T-helper 2 cell treated with Interferon-gamma antibody and Interleukin-4, amounts not matched to agents 5 μg/mL and 100 μg/mL, for 36 hours (primary cell): ENCODE measurements at regions not wholly inside any gene's neighbourhood (a gene's known extent, or its start where the extent isn't known, plus 50 kb on each side); places are given as distances from the start of the nearest gene placed in this dataset.

Experiments
- DNase-seq: peaks from one replicate; pipeline ENCODE4 v3.0.0; 2021; ENCODE audit warnings: low spot score
- H3K27ac Mint-ChIP-seq: one replicate; pipeline ENCODE4 v1.8.0; 2021; ENCODE audit warnings: mild to moderate bottlenecking, mixed read lengths
- H3K27me3 Mint-ChIP-seq: one replicate; pipeline ENCODE4 v1.8.0; 2021; ENCODE audit warnings: low read depth, mixed read lengths
- H3K36me3 Mint-ChIP-seq: one replicate; pipeline ENCODE4 v1.8.0; 2021; ENCODE audit warnings: low read depth, mixed read lengths
- H3K4me1 Mint-ChIP-seq: one replicate; pipeline ENCODE4 v1.8.0; 2021; ENCODE audit warnings: low read depth, mixed read lengths
- H3K4me3 Mint-ChIP-seq: one replicate; pipeline ENCODE4 v1.8.0; 2022; ENCODE audit warnings: mild to moderate bottlenecking, moderate library complexity, mixed read lengths
- H3K9me3 Mint-ChIP-seq: one replicate; pipeline ENCODE4 v1.8.0; 2021; ENCODE audit warnings: mixed read lengths

DNA sequence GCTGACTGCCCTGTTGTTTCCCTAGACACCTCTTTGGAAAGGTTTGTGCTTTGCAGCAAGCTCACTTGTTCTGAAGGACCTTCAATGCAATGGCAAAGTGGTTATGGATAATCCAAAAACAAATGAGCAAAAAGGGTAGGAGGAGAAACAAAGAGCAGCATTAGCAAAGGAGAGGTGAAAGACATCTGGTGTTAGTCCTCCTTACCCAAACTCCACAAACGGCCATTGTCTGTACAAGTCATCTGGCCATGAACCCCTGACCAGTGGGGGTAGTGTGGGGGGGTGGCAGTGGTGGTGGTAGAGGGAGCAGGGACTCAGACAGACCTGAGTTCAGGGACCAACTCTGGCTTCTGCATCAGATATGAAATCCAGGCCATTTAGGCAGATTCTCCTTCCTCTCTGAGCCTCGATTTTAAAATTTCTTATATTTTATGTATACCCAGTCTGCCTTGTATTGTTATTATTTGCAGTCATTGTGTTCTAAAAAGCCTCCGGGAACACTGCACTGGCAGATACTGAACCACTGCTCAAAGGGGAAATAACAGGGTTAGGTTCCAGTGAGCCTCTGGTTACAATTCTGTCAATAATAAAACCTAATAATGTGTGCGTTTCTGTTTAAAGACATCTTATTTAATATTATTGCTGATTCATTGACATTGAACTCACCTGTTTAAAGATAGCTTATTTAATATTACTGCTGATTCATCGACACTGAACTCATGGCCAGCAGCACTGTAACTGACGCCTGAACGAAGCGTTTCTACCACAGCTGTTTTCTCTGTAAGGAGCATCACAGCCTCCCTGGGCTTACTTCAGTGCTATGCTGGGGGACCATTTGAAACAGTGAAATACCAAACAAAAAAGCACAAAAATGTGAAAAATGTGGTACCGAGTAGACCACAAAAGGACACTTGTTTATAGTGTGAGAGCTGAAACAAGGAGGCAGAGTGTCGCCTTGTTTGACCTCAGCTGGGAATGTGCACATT is 156.0 kb downstream of the SEC61B start:
- Mint-ChIP-seq H3K27me3 (peaks cover 13% of the 10 kb centered on the region), H3K36me3 (no peaks in the 10 kb centered on the region), H3K4me1 (no peaks in the 10 kb centered on the region), H3K9me3 (no peaks in the 10 kb centered on the region), H3K27ac (no peak overlapping the region), H3K4me3 (no peak overlapping the region)
- DNase-seq = no peak

DNA sequence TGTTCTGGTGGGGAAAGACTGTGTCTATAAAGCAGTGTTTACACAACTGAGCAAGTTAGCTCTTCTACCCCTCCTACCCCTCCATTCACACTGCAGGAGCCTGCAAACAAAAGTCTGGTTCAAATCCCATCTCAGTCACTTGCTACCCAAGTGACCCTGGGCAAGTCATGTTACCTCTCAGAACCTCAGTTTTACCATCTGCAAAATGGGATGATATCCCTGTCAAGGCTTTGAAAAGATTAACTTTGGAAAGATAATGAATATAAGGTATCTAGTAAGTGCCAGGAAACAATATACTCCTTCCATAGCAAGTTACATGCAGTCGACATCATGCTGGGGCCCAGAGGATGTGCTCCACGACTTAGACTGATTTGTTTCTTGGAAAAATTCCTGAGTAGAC is 161.5 kb downstream of the SEC61B start:
- H3K4me1 Mint-ChIP-seq = no peaks in the 10 kb centered on the region
- H3K9me3 Mint-ChIP-seq = no peaks in the 10 kb centered on the region
- no peak overlapping the region for H3K4me3 Mint-ChIP-seq
- no peak for DNase-seq
- H3K36me3 Mint-ChIP-seq = no peaks in the 10 kb centered on the region
- no peak overlapping the region for H3K27ac Mint-ChIP-seq
- peaks cover 8% of the 10 kb centered on the region for H3K27me3 Mint-ChIP-seq

DNA sequence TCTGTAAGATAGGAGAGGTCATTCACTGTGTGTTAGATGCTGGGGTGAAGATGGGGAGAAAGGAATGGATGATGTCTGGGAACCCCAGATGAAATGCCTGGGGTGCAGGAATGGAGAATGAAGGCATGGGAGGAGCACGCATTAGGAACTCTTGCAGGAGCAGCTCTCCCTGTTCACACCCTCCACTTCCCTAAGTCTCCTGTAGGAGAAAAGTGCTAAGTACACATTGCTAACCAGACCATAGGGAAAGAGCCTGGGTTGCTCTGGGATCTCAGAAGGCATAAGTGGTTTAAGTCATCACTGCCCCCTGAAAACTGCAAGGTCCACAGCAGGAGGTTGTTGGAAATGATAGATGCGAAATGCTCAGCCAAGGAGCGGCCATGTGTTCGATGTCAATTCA is 163.1 kb downstream of the SEC61B start:
- no peak overlapping the region for H3K4me3 Mint-ChIP-seq
- no peak overlapping the region for H3K27ac Mint-ChIP-seq
- no peaks in the 10 kb centered on the region for H3K9me3 Mint-ChIP-seq
- no peaks in the 10 kb centered on the region for H3K36me3 Mint-ChIP-seq
- peaks cover 4% of the 10 kb centered on the region for H3K27me3 Mint-ChIP-seq
- no peaks in the 10 kb centered on the region for H3K4me1 Mint-ChIP-seq
- no peak for DNase-seq

DNA sequence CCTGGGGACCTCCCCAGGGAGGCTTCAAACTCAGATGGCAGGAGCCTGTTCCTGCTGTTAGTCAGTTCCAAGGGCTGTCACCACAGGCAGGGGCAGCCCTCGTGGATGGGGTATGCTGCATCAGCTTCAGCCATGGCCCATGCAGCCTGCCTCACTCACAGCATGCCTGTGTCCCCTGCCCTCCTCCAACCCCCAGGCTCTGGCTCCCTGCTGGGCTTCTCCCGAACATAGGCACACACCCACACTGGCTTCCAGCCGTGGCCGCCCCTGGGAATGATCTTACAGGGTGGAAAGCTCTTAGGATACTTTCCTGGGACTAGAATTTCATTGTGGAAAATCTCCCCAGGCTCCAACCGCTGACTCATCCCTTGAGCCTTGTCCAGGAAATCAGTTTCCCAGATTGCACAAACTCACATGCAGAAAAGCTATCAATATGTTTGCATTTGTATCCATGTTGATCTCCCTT is 163.8 kb downstream of the SEC61B start:
- no peak overlapping the region for H3K4me3 Mint-ChIP-seq
- H3K27me3 Mint-ChIP-seq = peaks cover 4% of the 10 kb centered on the region
- H3K36me3 Mint-ChIP-seq = no peaks in the 10 kb centered on the region
- H3K9me3 Mint-ChIP-seq = no peaks in the 10 kb centered on the region
- no peak for DNase-seq
- H3K4me1 Mint-ChIP-seq = no peaks in the 10 kb centered on the region
- no peak overlapping the region for H3K27ac Mint-ChIP-seq

- Mint-ChIP-seq H3K36me3 (no peaks in the 10 kb centered on the region), H3K4me1 (no peaks in the 10 kb centered on the region), H3K27me3 (peaks cover 2% of the 10 kb centered on the region), H3K27ac (no peak overlapping the region), H3K4me3 (no peak overlapping the region), H3K9me3 (no peaks in the 10 kb centered on the region)
- no peak for DNase-seq
These were observed 165.3 kb downstream of the SEC61B start for GRCh38 chr9:99387431-99387830.

- no peak for DNase-seq
- Mint-ChIP-seq H3K27me3 (no peaks in the 10 kb centered on the region), H3K36me3 (no peaks in the 10 kb centered on the region), H3K4me1 (no peaks in the 10 kb centered on the region), H3K4me3 (no peak overlapping the region), H3K9me3 (no peaks in the 10 kb centered on the region), H3K27ac (no peak overlapping the region)
These were observed 167.3 kb downstream of the SEC61B start for GRCh38 chr9:99389087-99390033.

DNA sequence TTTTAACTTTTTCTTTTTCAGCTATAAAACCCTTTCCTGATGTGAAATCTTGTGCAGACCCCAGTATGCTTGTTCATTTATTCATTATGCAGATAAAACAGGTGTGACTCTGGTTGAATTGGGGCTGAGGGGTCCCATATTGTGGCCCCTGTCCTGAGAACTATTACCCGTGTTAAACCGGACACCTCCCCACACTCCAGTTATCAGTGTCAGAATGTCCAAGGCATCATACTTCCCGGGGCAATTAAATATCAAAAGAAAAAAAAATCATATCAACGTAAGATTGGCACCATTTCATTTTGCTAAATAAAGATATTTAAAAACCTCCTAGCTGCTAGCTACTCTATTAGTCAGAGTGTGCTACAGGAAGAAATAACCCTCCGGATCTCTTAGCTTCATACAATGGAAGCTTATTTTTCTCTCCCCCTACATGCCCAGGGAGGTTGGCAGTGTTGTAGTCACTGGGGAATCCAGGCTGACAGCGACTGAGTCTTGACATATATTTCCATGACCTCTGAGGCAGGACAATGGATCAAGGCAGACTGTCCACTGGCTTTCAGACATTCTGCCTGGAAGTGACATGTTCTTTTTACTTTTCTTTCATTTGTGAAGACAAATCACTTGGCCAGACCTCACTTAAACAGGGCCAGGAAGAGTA is 170.0 kb downstream of the SEC61B start:
- Mint-ChIP-seq H3K4me3 (no peak overlapping the region), H3K27me3 (no peaks in the 10 kb centered on the region), H3K36me3 (no peaks in the 10 kb centered on the region), H3K4me1 (no peaks in the 10 kb centered on the region), H3K27ac (no peak overlapping the region), H3K9me3 (no peaks in the 10 kb centered on the region)
- DNase-seq = no peak

GRCh38 chr9:99392986-99393385 is 170.9 kb downstream of the SEC61B start:
- Mint-ChIP-seq H3K36me3 (no peaks in the 10 kb centered on the region), H3K9me3 (no peaks in the 10 kb centered on the region), H3K4me3 (no peak overlapping the region), H3K4me1 (no peaks in the 10 kb centered on the region), H3K27ac (no peak overlapping the region), H3K27me3 (no peaks in the 10 kb centered on the region)
- DNase-seq = no peak

- Mint-ChIP-seq H3K36me3 (no peaks in the 10 kb centered on the region), H3K27ac (no peak overlapping the region), H3K4me3 (no peak overlapping the region), H3K27me3 (no peaks in the 10 kb centered on the region), H3K4me1 (peaks cover 1% of the 10 kb centered on the region), H3K9me3 (no peaks in the 10 kb centered on the region)
- DNase-seq = no peak
These were observed 171.9 kb downstream of the SEC61B start for GRCh38 chr9:99393993-99394392.

- H3K4me3 Mint-ChIP-seq = no peak overlapping the region
- no peak for DNase-seq
- H3K9me3 Mint-ChIP-seq = no peaks in the 10 kb centered on the region
- H3K27ac Mint-ChIP-seq = no peak overlapping the region
- peaks cover 1% of the 10 kb centered on the region for H3K4me1 Mint-ChIP-seq
- H3K36me3 Mint-ChIP-seq = no peaks in the 10 kb centered on the region
- no peaks in the 10 kb centered on the region for H3K27me3 Mint-ChIP-seq
These were observed 176.2 kb downstream of the SEC61B start for GRCh38 chr9:99398241-99398640.

GRCh38 chr9:99399474-99399873 is 177.4 kb downstream of the SEC61B start:
- no peaks in the 10 kb centered on the region for H3K27me3 Mint-ChIP-seq
- H3K4me1 Mint-ChIP-seq = peaks cover 1% of the 10 kb centered on the region
- H3K9me3 Mint-ChIP-seq = no peaks in the 10 kb centered on the region
- H3K36me3 Mint-ChIP-seq = no peaks in the 10 kb centered on the region
- no peak for DNase-seq
- H3K27ac Mint-ChIP-seq = no peak overlapping the region
- no peak overlapping the region for H3K4me3 Mint-ChIP-seq

DNA sequence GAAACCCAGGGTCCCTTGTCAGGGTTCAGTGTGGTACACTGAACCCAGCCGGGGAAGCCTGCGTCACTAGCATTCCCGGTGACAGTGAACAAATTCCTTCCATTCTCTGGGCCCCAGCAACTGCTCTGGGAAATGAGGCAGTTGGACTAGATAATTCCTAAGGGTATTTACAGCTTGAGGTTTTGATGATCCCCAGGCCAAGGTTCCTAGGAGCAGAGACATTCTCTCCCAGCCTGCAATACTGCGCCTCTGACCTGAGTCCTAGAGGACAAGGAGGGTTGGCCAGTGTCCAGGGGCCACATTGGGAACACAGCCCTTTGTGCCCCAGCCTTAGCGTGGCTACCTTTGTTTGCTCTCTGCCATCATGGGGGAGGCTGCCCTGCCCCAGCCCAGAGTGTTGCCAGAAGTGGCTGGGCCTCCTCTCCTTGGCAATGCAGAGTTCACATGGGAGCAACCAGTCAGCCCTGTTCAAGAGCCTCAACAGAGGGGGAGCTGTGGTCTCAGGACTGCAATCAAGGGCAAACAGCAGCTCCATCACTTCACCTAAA is 178.2 kb downstream of the SEC61B start:
- Mint-ChIP-seq H3K9me3 (no peaks in the 10 kb centered on the region), H3K27me3 (no peaks in the 10 kb centered on the region), H3K4me1 (peaks cover 1% of the 10 kb centered on the region), H3K36me3 (no peaks in the 10 kb centered on the region), H3K4me3 (no peak overlapping the region), H3K27ac (no peak overlapping the region)
- no peak for DNase-seq

DNA sequence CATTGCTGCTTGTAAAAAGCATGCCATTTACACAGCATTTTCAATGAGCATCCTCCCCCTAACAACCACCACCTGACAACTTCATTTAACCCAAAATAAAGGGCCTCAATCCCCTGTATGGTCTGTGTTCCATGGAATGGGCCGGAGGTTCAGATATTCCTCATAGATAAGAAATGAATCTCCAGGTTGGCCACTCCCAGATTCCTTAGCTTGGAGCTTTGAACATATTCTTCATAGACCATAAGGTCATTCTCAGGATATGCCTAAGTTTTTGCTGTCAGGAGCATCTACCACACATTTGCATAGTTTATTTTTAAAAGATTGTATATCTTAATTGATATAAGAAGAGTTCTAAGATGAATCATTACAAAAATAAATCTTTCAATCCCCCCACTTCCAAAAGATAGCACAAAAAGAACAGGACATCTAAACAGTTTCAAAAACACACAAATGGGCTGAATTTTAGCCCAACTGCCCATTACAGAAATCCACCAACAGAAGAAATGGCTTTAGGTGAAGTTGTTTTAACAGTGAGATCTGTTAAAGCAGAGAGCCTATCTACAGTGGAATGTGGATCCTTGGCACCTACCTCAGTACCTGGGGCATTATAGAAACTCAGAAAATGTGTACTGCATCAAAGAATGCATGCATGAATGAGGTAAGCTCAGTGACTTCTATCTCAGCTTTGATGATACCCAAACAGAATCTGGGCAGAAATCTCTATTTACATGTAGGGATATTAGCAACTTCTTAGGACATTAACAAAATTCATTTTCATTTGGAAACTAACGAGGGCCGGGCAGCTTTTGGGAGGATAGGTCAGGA is 179.8 kb downstream of the SEC61B start:
- no peak overlapping the region for H3K4me3 Mint-ChIP-seq
- H3K27me3 Mint-ChIP-seq = no peaks in the 10 kb centered on the region
- no peaks in the 10 kb centered on the region for H3K36me3 Mint-ChIP-seq
- H3K27ac Mint-ChIP-seq = no peak overlapping the region
- H3K4me1 Mint-ChIP-seq = peaks cover 1% of the 10 kb centered on the region
- H3K9me3 Mint-ChIP-seq = no peaks in the 10 kb centered on the region
- no peak for DNase-seq
